Stimulated activated CD4-positive, alpha-beta T cell treated with anti-CD3 and anti-CD28 coated beads, TNF-alpha, amount 100 ng/mL, for 24 hours (primary cell): ENCODE measurements at regions not wholly inside any gene's neighbourhood (a gene's known extent, or its start where the extent isn't known, plus 50 kb on each side); places are given as distances from the start of the nearest gene placed in this dataset.

Experiments
- DNase-seq, 3 experiments: peaks; one replicate each; pipeline ENCODE4 v3.0.0-alpha.2; 2020; ENCODE audit warnings: low read depth in 3 of 3

DNA sequence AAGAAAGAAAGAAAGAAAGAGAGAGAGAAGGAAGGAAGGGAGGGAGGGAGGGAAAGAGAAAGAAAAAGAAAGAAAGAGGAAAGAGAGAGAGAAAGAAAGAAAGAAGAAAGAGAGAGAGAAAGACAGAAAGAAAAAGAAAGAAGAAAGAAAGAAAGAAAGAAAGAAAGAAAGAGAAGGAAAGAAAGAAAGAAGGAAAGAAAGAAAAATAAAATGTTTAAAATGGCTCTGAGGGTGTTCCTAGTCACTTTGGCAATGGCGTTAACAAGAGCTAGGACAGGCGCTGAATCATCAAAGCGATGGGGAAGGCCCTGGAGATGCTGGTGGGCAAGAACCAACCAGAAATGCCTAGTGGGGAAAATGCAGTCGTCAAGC lies 77.8 kb upstream of the GPC1 start:
- DNase-seq, result no peak

DNA sequence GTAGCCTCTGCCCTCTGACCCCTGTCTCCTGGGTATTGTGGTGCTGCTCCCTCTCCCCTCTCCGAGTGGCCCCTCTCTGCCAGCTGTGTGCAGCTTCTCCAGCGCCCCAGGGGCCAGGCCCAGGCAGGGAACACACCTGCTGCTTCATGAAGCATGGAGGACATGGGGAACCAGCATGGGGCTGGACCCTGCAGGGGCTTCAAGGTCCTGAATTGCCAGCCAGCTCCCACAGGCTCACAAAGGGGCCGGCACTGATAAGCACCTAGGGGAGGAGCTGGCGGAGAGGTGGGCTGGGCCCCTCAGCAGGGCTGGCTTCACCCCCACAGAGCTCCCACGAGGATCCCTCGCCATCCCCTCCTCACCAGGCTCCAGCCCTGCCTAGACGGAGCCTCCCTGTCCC lies 77.4 kb upstream of the GPC1 start:
- DNase-seq, result no peak

DNA sequence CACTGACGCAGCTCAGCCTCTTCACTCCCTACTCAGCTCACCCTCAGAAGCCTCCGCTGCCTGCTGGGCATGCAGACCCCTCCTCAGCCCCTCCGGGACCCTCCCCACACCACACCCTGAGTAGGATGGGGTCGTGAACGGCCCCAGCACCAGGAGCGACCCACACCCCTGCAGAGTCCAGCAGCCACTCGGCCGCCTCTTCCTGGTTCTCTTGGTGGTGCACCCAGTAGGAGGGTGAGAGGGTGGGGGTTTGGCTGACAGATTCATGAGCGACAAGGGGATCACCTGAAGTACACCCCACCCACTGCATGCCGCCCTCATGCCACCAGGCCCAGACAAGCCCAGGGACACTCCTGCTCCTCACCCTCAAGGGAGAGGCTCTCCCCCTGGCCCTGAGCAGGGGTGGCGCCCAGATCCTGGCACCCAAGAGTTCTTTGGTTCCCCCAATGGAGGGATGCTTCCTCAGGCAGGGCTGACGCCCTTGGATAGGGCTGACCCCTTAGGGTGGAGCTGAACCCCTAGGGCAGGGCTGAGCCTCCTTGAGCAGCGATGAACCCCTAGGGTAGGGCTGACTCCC lies 76.6 kb upstream of the GPC1 start:
- DNase-seq, result no peak

DNA sequence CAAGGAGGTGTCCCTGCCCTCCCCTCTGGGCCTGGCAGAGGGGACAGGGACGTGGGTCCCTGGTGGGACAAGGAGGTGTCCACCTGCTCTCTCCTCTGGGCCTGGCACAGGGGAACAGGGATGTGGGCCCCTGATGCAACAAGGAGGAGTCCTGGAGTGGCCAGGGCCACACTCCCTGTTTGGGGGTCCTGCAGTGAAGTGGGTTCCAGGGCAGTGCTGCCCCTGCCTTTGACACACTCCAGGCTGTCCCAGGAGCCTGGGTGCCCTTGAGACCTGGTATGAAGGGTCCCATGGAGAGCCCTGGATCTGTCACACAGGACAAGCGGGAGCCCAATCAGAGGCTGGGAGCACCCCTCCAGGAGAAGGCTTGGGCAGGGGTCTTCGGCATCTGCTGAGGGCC lies 75.8 kb upstream of the GPC1 start:
- DNase-seq, result no peak

DNA sequence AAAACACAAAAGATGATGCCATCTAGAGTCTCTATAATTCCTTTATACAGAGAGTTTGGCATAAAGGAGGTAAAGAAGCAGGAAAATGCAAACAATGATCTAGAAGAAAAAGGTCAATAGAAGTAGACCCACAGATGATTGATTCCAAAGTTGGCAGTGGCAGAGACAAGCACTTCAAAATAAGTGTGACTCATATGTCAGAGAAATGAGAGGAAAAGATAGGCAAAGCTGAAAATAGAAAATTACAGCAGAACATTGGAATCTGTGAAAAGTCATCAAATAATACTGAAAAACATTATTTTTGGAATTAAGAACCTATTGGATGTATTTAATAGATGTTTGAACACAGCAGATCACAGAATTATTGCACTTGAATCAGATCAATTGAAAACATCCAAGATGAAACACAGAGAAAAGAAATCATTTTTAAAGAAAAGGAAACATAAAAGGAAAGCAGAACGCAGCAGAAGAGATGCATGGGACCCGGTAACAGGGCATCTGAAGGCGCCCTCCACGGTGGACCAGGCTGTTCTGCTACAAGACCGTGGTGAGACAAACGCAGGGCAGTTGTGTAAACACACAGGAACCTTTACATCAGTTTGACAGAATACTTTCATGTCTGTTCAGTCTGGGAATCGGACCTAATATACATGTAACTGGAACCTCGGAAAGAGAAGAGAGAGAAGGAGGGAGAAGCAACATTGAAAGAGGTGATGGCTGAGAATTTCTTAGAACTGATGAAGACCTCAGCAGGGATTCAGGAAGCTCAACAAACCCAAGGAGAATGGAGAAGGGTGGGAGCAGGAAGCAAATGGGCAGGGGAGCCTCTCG lies 74.6 kb upstream of the GPC1 start:
- no peak for DNase-seq

DNA sequence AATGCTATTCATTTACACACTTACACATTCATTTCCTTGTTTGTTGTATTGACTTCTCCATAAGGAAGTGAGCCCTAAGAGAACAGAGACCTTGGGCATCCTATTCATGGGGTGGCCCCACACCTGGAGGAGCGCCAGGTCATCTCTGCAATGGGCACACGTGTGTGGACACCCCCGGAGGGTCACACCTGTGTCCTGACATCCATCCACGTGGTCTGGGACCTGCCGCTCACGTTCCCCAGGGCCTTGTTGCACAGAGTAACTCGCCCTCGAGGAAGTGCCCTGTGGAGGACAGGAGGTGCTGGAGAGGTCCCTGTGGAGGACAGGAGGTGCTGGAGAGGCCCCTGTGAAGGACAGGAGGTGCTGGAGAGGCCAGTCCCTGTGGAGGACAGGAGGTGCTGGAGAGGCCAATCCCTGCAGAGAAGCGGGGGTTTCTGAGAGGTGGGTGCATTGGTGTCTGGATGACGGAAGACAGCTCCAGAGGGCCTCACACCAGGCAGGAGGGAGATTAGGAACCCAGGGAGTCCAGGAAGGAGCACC lies 73.2 kb upstream of the GPC1 start:
- DNase-seq, result no peak

DNA sequence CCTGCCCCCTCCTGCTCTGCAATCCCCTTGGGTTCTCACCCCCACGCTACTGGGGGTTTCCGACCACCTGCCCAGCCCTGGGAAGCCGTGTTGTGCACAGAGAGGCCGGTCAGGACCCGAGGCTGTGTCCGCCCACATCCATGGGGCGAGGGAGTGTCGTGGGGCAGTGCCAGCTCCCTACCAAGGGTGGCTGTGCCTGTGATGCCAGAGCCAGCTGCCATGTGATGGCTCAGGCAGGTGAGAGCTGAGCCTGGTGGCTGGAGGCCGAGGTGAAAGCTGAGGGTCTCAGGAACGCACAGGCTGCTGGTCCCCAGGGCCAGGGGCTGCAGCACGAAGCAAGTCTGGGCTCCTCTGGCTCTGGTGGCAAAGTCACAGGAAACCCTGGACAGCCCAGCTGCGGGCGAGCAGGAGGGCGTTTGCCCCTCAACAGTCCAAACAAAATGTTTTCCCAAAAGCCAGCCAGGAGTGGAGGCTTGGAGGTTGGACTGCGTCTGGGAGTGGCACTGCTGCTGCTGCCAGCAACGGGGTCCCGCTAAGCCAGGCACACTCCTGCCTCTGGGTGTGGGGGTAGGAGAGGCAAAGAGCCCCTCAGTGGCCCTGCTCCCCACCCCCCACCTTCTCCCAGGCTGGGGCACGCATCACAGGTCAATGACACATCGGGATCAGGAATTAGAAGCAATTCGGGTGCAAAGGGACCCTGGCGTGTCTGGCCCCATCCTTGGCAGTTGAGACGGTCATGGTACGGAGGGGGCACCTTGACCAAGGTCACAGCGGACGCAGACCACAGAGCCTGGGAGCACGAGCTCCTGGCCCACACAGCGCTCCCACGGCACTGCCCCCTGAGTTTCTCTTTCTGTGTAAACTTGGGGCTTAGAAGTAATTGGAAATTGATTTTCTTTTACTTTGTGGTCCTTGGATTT lies 72.4 kb upstream of the GPC1 start:
- no peak for DNase-seq

DNA sequence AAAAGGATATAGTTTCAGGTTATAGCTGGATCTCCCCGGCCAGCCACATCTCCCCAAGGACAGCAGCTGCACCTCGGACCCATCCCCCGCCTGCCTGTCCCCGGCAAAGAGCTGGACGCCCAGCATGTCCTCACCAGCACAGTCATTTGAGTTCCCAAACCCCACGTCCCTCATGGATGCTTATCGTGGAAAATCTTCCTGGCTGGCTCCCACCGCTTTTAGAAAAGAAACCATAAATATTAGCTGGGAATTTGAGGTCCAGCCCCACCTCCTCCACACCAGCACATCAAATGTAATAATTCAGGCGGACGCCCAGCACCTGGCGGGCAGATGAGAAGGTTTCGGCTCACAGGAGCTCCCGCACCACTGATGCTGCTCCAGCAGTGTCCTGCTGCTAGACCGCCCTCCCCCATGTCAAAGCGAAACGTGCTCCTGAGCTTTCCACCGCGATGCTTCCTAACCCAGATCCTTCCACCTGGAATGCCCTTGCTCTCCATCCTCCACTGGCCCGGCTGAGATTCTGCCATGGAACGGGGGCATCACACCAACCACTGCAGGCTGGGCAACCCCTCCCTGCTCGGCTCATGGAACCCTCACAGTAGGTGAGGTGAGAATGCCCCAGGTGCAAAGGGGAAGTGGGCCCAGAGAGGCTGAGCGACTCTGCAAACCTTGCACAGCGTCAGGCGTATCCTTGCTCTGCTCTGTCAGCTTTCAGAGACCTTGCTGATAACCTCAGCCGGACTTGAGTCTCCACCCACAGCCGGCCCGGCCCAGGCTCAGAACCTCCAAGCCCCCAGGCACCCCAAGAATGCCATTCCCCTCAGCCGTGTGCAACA lies 71.5 kb upstream of the GPC1 start:
- no peak for DNase-seq

DNA sequence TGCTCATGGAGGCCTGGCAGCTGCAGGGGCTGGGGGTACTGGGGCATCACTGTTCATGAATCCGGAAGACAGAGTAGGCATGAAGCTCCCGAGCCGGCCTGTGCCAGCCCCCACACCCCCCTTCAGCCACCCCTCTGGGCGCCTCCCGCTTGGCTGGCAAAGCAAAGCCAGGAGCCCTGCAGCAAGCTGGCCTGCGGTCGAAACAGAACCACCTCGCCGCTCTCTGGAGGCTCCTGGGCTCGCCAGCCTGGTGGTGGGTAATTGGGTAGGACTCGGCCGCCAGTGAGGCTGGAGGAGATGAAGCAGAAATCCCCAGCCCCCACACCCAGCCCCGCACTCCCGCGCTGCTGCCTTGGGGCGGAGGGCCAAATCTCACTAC lies 70.9 kb upstream of the GPC1 start:
- no peak for DNase-seq

DNA sequence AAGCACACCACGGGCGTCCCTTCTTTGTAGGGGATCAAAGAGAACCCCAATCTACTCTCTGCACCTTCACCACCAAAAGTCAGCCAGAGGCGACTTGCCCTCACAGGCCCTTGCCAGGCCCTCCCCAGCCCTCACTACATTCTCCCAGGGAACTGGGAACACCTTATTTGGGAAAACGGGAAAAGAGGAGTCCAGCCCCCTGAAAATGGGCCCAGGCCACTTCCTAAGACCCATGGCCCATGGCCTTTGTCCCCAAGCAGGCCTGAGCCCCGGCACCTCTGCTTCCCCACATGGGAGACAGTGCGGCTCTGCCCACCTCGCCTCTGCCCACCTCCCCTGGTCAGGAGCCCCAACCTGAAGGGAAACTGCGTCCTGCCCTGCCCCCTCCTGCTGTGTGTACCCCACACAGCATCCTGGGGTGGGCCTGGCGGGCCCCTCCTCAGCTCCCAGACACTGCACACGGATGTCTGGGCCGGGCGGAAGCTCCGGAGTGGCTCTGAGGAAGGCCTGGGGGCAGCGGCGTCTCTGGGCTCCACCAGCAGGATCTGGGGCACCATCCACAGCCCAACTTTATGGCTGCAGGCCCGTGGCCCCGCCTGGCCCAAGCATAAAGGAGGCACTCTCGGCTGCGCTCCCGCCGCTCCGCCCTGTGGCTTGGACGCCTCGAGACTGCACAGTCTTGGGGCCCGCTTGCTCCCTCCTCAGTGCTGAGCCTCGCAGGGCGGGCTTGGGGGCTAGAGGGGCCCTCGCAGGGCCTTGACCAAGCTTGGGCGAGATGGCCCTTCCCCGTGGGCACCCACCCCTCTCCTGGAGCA lies 70.3 kb upstream of the GPC1 start:
- no peak for DNase-seq

DNA sequence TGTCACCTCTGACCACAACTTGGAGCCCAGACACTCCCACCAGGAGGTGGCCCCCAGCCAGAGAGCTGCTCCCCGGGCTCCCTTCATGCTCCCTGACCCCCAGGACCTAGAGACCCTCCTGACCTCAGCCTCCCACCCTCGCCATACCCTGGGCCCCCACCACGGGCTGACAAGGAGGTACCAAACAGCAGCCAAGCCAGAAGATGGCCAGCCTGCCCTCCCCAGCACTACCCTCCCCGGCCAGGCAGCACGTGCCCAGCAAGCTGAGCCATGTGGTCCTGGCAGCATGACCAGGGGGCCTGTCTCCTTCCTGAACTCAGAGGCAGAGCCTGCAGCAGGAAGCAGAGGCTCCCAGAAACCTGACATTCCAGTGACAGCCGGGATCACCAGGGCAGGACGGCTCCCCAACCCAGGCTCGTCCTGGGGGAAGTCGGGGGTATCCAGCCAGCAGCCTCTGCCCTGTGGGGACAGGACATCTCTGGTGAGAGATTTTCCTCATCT lies 69.4 kb upstream of the GPC1 start:
- DNase-seq, result no peak

DNA sequence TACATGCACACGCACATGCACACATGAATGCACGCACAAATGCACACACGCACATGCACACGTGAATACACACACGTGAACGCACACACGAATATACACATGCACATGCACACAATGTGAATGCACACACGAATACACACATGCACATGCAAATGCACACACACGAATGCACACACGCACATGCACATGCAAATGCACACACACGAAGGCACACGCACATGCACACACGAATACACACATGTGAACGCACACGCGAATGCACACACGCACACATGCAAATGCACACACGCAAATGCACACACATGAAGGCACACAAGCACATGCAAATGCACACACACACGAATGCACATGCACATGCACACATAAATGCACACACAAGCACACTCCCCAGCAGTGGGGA lies 68.6 kb upstream of the GPC1 start:
- no peak for DNase-seq

DNA sequence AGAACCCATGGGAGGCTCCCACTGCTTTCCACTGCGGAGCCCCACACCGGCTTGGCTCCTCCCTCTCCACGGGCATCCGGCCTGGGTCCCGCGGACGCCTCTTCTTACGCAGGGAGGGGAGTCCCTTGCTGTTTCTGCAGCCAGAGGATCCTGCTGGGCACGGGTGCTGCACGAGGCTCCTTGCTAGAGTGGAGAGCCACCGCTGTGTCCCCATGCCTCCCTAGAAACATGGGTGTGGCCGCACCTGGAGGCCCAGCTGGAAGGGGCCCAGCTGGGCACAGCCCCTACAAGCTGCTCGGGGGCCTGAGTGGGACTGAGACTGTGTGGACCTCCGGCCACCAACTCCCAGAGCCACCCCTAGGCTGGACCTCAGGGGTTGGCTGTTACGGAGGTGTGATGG lies 67.7 kb upstream of the GPC1 start:
- no peak for DNase-seq

DNA sequence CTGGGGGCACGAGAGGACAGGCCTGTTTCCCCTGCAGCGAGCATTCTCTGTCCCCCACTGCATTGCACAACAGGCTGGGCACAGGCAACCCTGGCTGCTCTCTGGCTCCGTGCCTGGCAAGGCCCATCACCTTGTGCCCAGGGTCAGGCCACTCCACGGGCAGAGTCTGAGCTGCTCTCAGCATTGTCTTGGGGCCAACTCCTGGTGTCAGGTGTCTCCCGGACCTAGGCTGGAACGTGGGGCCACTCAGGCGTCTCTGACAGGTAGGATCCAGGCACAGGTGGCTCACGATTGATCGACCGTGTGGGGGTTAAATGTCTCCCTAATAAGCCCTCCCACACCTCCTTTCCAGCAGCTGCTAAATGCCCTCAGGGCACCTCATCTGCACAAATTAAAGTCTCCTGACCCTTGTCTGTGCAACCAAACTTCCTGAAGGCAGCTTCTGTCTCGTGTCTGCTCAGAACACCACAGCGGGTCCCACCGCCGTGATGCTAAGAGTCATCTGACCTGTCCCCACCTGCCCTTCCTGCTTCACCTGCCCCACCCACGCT lies 66.6 kb upstream of the GPC1 start:
- DNase-seq, result no peak

DNA sequence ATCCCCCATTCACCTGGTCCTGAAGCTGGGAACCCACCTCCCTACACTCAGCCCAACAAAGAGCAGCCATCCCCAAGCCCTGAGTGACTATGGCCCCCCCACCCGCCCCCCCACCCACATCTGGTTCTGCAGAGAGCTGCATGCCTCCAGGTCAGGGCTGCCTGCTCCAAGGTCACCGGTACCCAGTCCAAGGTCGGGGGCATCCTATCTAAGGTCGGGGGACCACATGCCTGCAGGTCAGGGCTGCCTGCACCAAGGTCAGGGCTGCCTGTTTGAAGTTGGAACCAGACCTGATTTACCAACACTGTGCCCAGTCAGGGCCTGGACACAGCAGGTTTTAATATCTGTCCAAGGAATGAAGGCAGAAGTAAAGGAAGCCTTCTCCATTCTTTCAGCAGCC lies 66.1 kb upstream of the GPC1 start:
- DNase-seq, result no peak

DNA sequence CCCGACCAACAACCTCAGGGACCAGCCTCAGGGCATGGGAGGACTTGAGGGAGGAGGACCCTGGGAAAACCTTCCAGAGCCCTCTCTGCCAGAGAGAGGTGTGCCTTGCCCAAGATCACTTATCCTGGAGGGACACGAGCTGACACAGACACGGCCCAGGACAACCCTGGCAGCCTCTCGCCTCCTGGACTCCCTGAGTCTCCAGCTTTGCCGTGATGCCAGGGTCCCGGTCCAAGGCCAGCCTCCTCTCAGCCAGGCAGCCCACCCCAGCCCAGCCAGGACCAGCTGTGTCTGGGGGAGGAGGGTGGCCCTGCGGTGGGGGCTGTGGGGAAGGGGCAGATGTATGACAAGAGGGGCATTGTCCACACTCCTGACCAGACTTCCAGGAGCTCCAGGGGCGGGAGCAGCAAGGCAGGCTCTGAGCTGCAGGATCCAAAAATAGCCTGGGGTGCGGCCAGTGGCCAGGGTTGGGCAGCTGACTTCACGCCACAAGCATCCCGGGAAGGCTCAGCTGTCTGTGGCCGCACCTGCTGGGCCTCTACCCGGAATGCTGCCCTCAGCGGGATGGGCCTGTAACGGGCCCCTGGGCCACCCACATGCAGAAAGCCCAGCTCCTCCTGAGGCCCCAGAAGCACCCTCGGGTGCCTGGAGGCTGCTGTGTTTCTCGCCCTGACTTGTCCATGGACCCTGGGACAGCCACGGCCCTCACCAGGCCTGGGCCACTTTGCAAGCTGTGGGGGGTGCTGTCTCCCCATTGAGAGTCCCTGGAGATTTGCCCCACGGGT lies 65.5 kb upstream of the GPC1 start:
- no peak for DNase-seq

DNA sequence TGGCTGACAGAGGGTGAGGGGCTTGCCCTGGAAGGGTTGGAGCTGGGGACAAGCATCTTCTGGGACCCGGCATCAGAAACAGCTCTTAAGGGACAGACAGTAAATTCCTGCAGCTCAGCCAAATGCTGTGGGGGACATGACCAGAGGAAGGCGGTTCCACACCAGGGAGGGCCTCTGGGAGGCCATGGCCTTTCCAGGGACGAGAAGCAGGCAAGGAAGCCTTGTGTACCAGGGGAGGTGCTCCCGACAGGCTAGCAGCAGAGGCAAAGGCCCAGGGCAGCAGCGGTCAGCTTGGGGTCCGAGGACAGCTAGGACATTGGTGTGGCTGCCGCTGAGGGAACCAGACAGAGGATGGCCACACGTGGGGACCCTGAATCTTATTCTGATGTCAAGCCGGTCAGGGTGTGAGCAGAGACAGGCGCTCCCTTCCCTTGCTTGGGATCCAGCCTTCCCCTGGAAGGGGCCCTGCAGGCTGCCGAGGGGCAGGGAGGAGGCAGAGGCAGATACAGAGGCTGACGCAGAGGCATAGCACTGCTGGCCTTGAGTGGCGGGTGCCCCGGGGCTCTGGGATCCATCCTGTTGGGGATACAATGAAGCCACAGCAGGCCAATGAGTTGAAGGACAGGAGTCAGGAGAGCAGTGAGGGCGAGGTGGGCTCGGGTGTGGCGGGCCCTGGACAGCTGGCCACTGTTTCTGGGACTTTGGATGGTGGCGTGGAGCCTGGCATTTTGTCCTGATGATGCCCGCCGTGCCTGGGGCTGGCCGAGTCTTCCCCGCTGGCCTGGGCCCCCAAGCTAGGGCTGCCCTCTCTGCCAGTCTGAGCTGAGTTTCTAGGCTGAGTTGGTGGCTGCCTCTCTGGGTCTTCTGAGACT lies 64.1 kb upstream of the GPC1 start:
- DNase-seq, result no peak

DNA sequence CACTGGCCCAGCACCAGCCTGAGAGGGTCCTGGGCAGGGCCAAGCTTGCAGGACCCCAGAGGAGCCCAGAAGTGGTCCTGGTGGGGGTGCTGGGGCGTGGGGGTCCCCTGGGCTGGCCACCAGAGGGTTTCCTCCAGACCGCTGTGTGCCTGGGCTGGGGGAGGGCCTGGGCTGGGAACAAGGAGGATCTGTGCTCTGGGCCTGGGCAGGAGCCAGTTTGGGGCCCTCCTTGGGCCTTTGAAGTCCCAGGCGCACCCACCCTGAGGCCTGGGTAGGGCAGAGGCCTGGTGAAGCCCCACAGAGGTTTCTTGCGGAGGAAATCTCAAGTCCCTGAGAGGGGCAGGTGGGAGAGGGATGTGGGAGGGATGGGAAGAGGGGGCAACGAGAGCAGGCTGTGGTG lies 63.4 kb upstream of the GPC1 start:
- DNase-seq, result no peak
